CD4-positive, CD25-positive, alpha-beta regulatory T cell (primary cell): ENCODE measurements at regions not wholly inside any gene's neighbourhood (a gene's known extent, or its start where the extent isn't known, plus 50 kb on each side); places are given as distances from the start of the nearest gene placed in this dataset.
A peak's percentile ranks its signal among the peaks of the same experiment; 100 is the strongest.

ENCODE experiments used
- ATAC-seq, 2 donors: fragments of 150-1000 bp; cut with Tn5 transposase; one replicate each; pipeline ENCODE4 v1.10.0; 2021; ENCODE audit warnings: low read depth in 2 of 2, moderate number of reproducible peaks in 2 of 2, moderate library complexity in 1 of 2
- DNase-seq, 3 donors: peaks; one replicate each; pipeline versions ENCODE4 v3.0.0 to v3.0.0-alpha.2; 2012 to 2022; ENCODE audit warnings: mixed read lengths in 1 of 3
- H3K27ac ChIP-seq: one replicate; pipeline ENCODE4 v1.7.0; 2013; ENCODE audit warnings: mild to moderate bottlenecking, low read length; ENCODE audit not compliant: insufficient read depth, poor library complexity, severe bottlenecking
- H3K27me3 ChIP-seq: one replicate; pipeline ENCODE4 v1.7.0; 2013; ENCODE audit warnings: low read length; ENCODE audit not compliant: control insufficient read depth, insufficient read depth
- H3K36me3 ChIP-seq: one replicate; pipeline ENCODE4 v1.7.0; 2013; ENCODE audit warnings: mild to moderate bottlenecking, low read length, moderate library complexity; ENCODE audit not compliant: control insufficient read depth, insufficient read depth
- H3K4me1 ChIP-seq: 2 replicates; pipeline ENCODE4 v1.7.0; 2013; ENCODE audit warnings: mild to moderate bottlenecking, low read length; ENCODE audit not compliant: insufficient read depth, control insufficient read depth, poor library complexity, severe bottlenecking
- H3K4me3 ChIP-seq: one replicate; pipeline ENCODE4 v1.7.0; 2013; ENCODE audit warnings: low read depth, mild to moderate bottlenecking, low read length, moderate library complexity
- H3K9me3 ChIP-seq, 2 experiments: 1 replicate in 1 of 2; 2 replicates in 1 of 2; pipeline ENCODE4 v1.7.0; 2013; ENCODE audit warnings: low read length in 2 of 2, mild to moderate bottlenecking in 1 of 2, moderate library complexity in 1 of 2; ENCODE audit not compliant: control insufficient read depth in 2 of 2
- H3K27ac Mint-ChIP-seq, 3 donors: one replicate each; pipeline ENCODE4 v1.8.0; 2020 to 2022; ENCODE audit warnings: mild to moderate bottlenecking in 3 of 3, mixed read lengths in 3 of 3, moderate library complexity in 2 of 3
- H3K27me3 Mint-ChIP-seq: one replicate; pipeline ENCODE4 v1.8.0; 2022; ENCODE audit warnings: mild to moderate bottlenecking, mixed read lengths
- H3K36me3 Mint-ChIP-seq: one replicate; pipeline ENCODE4 v1.8.0; 2020; ENCODE audit warnings: mixed read lengths
- H3K4me1 Mint-ChIP-seq, 4 donors: one replicate each; pipeline ENCODE4 v1.8.0; 2020 to 2022; ENCODE audit warnings: mixed read lengths in 4 of 4, mild to moderate bottlenecking in 1 of 4
- H3K4me3 Mint-ChIP-seq, 4 donors: one replicate each; pipeline ENCODE4 v1.8.0; 2020 to 2022; ENCODE audit warnings: mild to moderate bottlenecking in 4 of 4, mixed read lengths in 4 of 4, moderate library complexity in 3 of 4
- H3K9me3 Mint-ChIP-seq, 7 donors: one replicate each; pipeline ENCODE4 v1.8.0; 2020 to 2022; ENCODE audit warnings: mixed read lengths in 7 of 7, mild to moderate bottlenecking in 3 of 7, moderate library complexity in 2 of 7

- DNase-seq (no peak), ATAC-seq (no peak)
- Mint-ChIP-seq H3K4me1 (peaks cover 0 to 14% (median 9%) of the 10 kb centered on the region in 4 donors), H3K36me3 (no peaks in the 10 kb centered on the region), H3K9me3 (peaks cover 0 to 2% (median 0%) of the 10 kb centered on the region in 7 donors), H3K27me3 (peaks cover 4% of the 10 kb centered on the region), H3K27ac (no peak overlapping the region), H3K4me3 (no peak overlapping the region)
- Histone ChIP-seq H3K27me3 (no peaks in the 10 kb centered on the region), H3K4me1 (peaks cover 3% of the 10 kb centered on the region), H3K9me3 (no peaks in the 10 kb centered on the region), H3K4me3 (no peak overlapping the region), H3K36me3 (no peaks in the 10 kb centered on the region), H3K27ac (no peak overlapping the region)
Observed at GRCh38 chr11:115928811-115929210, 424.6 kb upstream of the CADM1 start.

DNA sequence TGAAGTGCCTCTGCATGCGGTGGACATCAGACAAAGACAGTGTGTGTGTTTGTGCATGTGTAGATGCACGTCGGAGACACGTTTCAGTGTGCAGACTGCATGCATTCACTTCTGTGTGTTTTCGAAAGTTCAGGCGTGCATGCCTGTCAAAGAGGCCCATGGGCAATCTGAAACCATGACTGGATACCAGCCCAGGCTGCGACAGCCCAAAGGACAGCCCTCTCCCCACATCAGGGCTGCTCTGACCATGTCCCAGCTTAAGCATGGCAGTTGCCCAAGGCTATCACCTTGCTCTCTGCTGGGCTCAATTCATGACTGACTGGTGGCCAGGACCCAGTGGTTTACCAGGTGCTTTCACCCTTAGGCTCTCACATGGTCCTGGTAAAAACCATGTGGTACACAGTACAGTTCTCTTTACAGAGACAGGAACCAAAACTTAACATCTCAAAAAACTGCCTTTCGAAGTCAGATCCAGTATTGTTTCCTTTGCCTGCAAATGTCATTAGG, 423.7 kb upstream of the CADM1 start:
- Histone ChIP-seq H3K27me3 (no peaks in the 10 kb centered on the region), H3K4me3 (no peak overlapping the region), H3K27ac (no peak overlapping the region), H3K36me3 (no peaks in the 10 kb centered on the region), H3K9me3 (no peaks in the 10 kb centered on the region), H3K4me1 (peaks cover 3% of the 10 kb centered on the region)
- DNase-seq (no peak), ATAC-seq (no peak)
- H3K9me3 Mint-ChIP-seq = peaks cover 0 to 3% (median 0%) of the 10 kb centered on the region in 7 donors
- peaks cover under 1% of the 10 kb centered on the region for H3K27me3 Mint-ChIP-seq
- H3K4me3 Mint-ChIP-seq = no peak overlapping the region
- H3K36me3 Mint-ChIP-seq = no peaks in the 10 kb centered on the region
- no peak overlapping the region for H3K27ac Mint-ChIP-seq
- peaks cover 0 to 20% (median 10%) of the 10 kb centered on the region in 4 donors for H3K4me1 Mint-ChIP-seq

DNA sequence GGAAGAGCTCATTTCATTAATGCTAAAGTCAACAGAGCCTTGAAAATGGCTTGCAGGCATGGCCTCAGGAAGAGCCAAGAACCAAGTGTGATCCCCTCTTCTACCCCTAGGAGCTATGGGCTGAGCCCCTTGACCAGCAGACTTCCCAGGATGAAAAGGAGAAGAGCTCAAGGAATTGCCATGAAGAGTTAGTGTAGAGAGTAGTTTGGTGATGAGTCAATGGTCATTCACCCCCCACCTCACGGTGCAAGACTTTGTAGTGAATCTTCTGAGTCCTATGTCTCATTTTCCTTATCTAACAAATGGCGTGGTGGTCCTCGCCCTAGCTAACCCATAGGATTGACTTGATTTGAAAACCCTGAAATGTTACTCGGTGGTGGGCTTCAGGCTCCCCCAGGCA, 422.4 kb upstream of the CADM1 start:
- DNase-seq (no peak), ATAC-seq (no peak)
- Histone ChIP-seq H3K4me3 (no peak overlapping the region), H3K9me3 (no peaks in the 10 kb centered on the region), H3K27me3 (no peaks in the 10 kb centered on the region), H3K4me1 (peaks cover 3% of the 10 kb centered on the region), H3K36me3 (no peaks in the 10 kb centered on the region), H3K27ac (no peak overlapping the region)
- peaks cover 0 to 27% (median 10%) of the 10 kb centered on the region in 4 donors for H3K4me1 Mint-ChIP-seq
- no peak overlapping the region for H3K27ac Mint-ChIP-seq
- peaks cover 4% of the 10 kb centered on the region for H3K27me3 Mint-ChIP-seq
- H3K4me3 Mint-ChIP-seq = no peak overlapping the region
- peaks cover 0 to 3% (median 0%) of the 10 kb centered on the region in 7 donors for H3K9me3 Mint-ChIP-seq
- H3K36me3 Mint-ChIP-seq = no peaks in the 10 kb centered on the region

GRCh38 chr11:115926138-115926537, 421.9 kb upstream of the CADM1 start:
- DNase-seq (no peak), ATAC-seq (no peak)
- Histone ChIP-seq H3K36me3 (no peaks in the 10 kb centered on the region), H3K27me3 (no peaks in the 10 kb centered on the region), H3K9me3 (no peaks in the 10 kb centered on the region), H3K27ac (no peak overlapping the region), H3K4me3 (no peak overlapping the region), H3K4me1 (peaks cover 3% of the 10 kb centered on the region)
- Mint-ChIP-seq H3K4me3 (no peak overlapping the region), H3K36me3 (no peaks in the 10 kb centered on the region), H3K4me1 (peaks cover 0 to 27% (median 8%) of the 10 kb centered on the region in 4 donors), H3K9me3 (peaks cover 0 to 3% (median 0%) of the 10 kb centered on the region in 7 donors), H3K27ac (no peak overlapping the region), H3K27me3 (peaks cover 4% of the 10 kb centered on the region)

- H3K4me1 ChIP-seq = peaks cover 3% of the 10 kb centered on the region
- H3K9me3 ChIP-seq = no peaks in the 10 kb centered on the region
- peak overlapping the region in 1 of 4 donors; percentile 61 for H3K4me3 Mint-ChIP-seq
- peaks cover 0 to 27% (median 7%) of the 10 kb centered on the region in 4 donors for H3K4me1 Mint-ChIP-seq
- H3K27me3 Mint-ChIP-seq = peaks cover 4% of the 10 kb centered on the region
- no peak overlapping the region for H3K4me3 ChIP-seq
- DNase-seq = no peak
- H3K9me3 Mint-ChIP-seq = peaks cover 0 to 3% (median 0%) of the 10 kb centered on the region in 7 donors
- H3K27ac Mint-ChIP-seq = no peak overlapping the region
- H3K27ac ChIP-seq = no peak overlapping the region
- no peaks in the 10 kb centered on the region for H3K36me3 Mint-ChIP-seq
- no peaks in the 10 kb centered on the region for H3K27me3 ChIP-seq
- H3K36me3 ChIP-seq = no peaks in the 10 kb centered on the region
- ATAC-seq = no peak
Observed at GRCh38 chr11:115925568-115926090, 421.4 kb upstream of the CADM1 start.

DNA sequence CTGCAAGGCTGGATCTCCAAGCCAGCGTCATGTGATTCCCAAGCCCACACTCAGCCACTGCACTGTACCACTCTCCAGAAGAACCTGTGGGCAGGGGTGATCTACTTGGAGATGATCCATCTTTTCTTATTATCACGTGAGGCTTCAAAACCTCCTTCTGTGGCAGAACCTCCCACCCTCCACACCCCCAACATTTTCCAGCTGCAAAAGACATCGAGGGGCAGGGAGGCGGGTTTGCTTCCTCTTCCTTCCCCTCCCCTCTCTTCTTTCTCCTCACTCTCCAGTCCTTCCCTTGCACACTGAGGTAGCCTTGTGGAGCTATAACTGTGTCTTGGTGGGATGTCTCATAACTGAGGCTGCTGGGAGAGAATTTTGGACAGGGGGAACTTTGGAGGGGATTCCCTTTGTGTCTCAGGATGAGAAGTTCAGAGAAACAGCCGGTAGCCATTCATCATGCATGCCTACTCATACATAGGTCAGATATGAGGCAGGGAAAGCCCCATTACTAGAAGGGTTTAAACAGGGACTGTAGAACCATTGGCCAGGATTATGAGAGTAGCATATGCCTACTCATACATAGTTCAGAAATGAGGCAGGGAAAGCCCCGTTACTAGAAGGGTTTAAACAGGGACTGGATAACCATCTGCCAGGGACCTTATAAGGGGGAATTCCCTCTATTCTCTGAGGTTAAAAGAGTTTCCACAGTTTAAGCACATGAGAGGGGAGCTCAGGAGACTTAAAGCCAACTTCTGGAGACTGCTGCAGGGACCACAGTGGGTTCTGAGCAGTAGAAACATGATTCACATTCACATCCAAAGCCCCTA, 420.7 kb upstream of the CADM1 start:
- no peak overlapping the region for H3K4me3 ChIP-seq
- peaks cover 4% of the 10 kb centered on the region for H3K27me3 Mint-ChIP-seq
- H3K9me3 Mint-ChIP-seq = peaks cover 0 to 3% (median 0%) of the 10 kb centered on the region in 7 donors
- ATAC-seq (peak; percentile 58 to 59), DNase-seq (peak in 1 of 3 donors; percentile 46)
- peaks cover 3% of the 10 kb centered on the region for H3K4me1 ChIP-seq
- no peaks in the 10 kb centered on the region for H3K36me3 Mint-ChIP-seq
- H3K36me3 ChIP-seq = no peaks in the 10 kb centered on the region
- no peak overlapping the region for H3K27ac Mint-ChIP-seq
- H3K4me3 Mint-ChIP-seq = peak overlapping the region in 2 of 4 donors; percentile 16 to 61
- peaks cover 0 to 27% (median 7%) of the 10 kb centered on the region in 4 donors for H3K4me1 Mint-ChIP-seq
- no peaks in the 10 kb centered on the region for H3K9me3 ChIP-seq
- H3K27ac ChIP-seq = no peak overlapping the region
- no peaks in the 10 kb centered on the region for H3K27me3 ChIP-seq

GRCh38 chr11:115922876-115923275, 418.7 kb upstream of the CADM1 start:
- H3K4me3 Mint-ChIP-seq = no peak overlapping the region
- Histone ChIP-seq H3K9me3 (no peaks in the 10 kb centered on the region), H3K36me3 (no peaks in the 10 kb centered on the region), H3K27me3 (no peaks in the 10 kb centered on the region), H3K4me1 (peaks cover 3% of the 10 kb centered on the region), H3K27ac (no peak overlapping the region), H3K4me3 (no peak overlapping the region)
- peaks cover 0 to 3% (median 0%) of the 10 kb centered on the region in 7 donors for H3K9me3 Mint-ChIP-seq
- DNase-seq (no peak), ATAC-seq (no peak)
- no peak overlapping the region for H3K27ac Mint-ChIP-seq
- H3K4me1 Mint-ChIP-seq = peaks cover 0 to 34% (median 8%) of the 10 kb centered on the region in 4 donors
- H3K27me3 Mint-ChIP-seq = peaks cover 4% of the 10 kb centered on the region
- H3K36me3 Mint-ChIP-seq = no peaks in the 10 kb centered on the region
